ENCODE measurements at regions not wholly inside any gene's neighbourhood (a gene's known extent, or its start where the extent isn't known, plus 50 kb on each side); places are given as distances from the start of the nearest gene placed in this dataset.

DNA sequence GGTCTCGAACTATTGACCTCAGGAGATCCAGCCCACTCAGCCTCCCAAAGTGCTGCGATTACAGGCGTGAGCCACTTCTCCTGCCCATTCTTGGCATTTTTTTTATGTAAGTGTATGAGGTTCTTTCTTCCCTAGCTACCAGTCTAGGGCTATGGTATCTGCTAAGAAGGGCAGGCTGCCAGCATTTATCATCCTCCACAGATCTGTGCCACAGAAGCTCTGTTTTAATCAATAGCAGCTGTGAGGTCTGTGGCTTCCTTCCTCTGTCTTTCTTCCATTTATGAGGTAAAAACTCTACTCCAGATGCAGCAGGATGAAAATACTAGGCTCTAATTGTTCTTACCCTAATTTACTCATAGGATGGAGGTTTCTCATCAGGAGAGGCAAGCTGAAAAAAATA, 1382.4 kb upstream of the ADGRB3 start:
- TF ChIP-seq CTCF (IDR thresholded peaks at IDR 0.05; ENCODE audit: control insufficient read depth, extremely low read depth, insufficient read depth): no peak
- H3K4me3 ChIP-seq (ENCODE audit: low read depth, low read length): no peak overlapping the region
- no peak for DNase-seq (ENCODE audit: low read depth)

DNA sequence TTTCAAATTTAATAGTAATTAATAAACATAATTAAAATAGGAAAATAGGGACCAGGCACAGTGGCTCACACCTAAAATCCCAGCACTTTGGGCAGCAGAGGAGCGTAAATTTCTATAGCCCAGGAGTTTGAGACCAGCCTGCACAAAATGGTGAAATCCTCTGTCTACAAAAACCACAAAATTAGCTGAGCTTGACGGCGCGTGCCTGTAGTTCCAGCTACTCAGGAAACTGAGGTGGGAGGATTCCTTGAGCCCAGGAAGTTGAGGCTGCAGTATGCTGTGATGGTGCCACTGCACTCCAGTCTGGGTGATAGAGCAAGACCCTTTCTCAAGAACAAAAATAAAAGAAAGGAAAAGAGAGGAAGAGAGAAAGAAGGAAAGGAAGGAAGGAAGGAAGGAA, 1387.0 kb upstream of the ADGRB3 start:
- TF ChIP-seq CTCF (IDR thresholded peaks at IDR 0.05; ENCODE audit: control insufficient read depth, extremely low read depth, insufficient read depth): no peak
- no peak overlapping the region for H3K4me3 ChIP-seq (ENCODE audit: low read depth, low read length)
- DNase-seq (ENCODE audit: low read depth): no peak

- TF ChIP-seq CTCF (IDR thresholded peaks at IDR 0.05; ENCODE audit: control insufficient read depth, extremely low read depth, insufficient read depth): no peak
Observed at GRCh38 chr6:67244037-67244436, 1391.0 kb upstream of the ADGRB3 start.

DNA sequence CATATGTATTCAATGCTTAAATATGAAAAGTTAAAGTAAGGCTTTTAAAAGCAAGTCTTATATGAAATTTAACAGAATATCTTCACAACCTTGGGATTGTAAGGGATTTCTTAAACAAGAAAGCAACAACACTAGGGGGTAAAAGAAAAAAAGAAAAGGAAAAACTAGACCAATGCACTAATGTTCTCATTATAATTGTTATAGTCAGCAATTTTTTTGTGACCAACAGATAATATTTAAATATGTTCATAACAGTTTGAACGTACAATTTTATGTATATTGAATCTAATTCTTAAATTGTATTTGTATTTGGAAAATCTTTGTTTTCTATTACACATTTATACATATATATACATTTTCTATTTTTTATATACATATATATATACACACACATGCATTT, 1397.8 kb upstream of the ADGRB3 start:
- DNase-seq (ENCODE audit: low read depth): no peak
- no peak overlapping the region for H3K4me3 ChIP-seq (ENCODE audit: low read depth, low read length)

More at GRCh38 chr6:67244037-67244436, 1391.0 kb upstream of the ADGRB3 start:
- no peak for DNase-seq (ENCODE audit: low read depth)
- no peak overlapping the region for H3K4me3 ChIP-seq (ENCODE audit: low read depth, low read length)

GRCh38 chr6:67231092-67231491, 1404.0 kb upstream of the ADGRB3 start:
- H3K4me3 ChIP-seq (ENCODE audit: low read depth, low read length): no peak overlapping the region
- TF ChIP-seq CTCF (IDR thresholded peaks at IDR 0.05; ENCODE audit: control insufficient read depth, extremely low read depth, insufficient read depth): no peak
- DNase-seq (ENCODE audit: low read depth): no peak

More for the DNA sequence above, 1397.8 kb upstream of the ADGRB3 start:
- TF ChIP-seq CTCF (IDR thresholded peaks at IDR 0.05; ENCODE audit: control insufficient read depth, extremely low read depth, insufficient read depth): no peak

GRCh38 chr6:67224989-67225388, 1410.1 kb upstream of the ADGRB3 start:
- TF ChIP-seq CTCF (IDR thresholded peaks at IDR 0.05; ENCODE audit: control insufficient read depth, extremely low read depth, insufficient read depth): no peak
- no peak overlapping the region for H3K4me3 ChIP-seq (ENCODE audit: low read depth, low read length)
- DNase-seq (ENCODE audit: low read depth): no peak

DNA sequence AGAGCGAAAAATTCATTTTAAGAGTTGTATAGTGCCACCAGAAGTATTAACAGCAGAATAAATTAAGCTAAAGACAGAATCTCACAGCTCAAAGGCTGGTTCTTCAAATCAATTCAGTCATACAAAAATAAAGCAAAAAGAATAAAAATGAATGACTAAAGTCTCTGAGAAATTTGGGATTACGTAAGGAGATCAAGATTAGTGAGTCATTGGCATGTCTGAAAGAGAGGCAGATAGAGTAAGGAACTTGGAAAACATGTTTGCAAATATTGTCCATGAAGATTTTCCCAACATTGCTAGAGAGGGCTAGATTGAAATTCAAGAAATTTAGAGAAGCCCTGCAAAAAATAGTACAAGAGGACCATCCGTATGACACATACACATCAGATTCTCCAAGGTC, 1413.9 kb upstream of the ADGRB3 start:
- H3K4me3 ChIP-seq (ENCODE audit: low read depth, low read length): no peak overlapping the region
- no peak for TF ChIP-seq CTCF (IDR thresholded peaks at IDR 0.05; ENCODE audit: control insufficient read depth, extremely low read depth, insufficient read depth)
- no peak for DNase-seq (ENCODE audit: low read depth)

Data from LNCaP clone FGC (cell line).